Kidney capillary endothelial cell (primary cell): ENCODE measurements at regions not wholly inside any gene's neighbourhood (a gene's known extent, or its start where the extent isn't known, plus 50 kb on each side); places are given as distances from the start of the nearest gene placed in this dataset.
A peak's percentile ranks its signal among the peaks of the same experiment; 100 is the strongest.
"Not testable (repeated sequence)": the region's sequence is repeated elsewhere in the genome, so short reads cannot be mapped to it uniquely, and the experiment has no call there.

Experiments
- DNase-seq: peaks from one replicate; pipeline ENCODE4 v3.0.0-alpha.2; 2018; ENCODE audit warnings: low spot score

DNA sequence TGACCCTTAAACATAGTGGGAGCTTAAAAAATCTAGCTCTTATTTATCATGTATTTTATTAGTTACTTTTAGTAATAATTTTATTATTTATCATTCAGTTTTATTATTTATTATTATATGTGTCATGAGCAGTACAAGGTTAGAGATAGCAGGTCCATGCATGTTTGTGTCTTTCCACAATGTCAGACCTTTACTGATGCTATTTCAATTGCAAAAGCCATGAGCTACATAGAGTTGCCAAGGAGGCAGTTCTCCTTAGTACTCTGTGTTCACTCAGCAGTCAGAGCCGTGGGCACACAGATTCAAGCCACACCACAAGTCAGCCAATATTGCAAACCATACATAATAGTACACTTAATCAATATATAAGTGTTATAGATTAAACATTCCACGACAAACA lies 157.9 kb upstream of the NTRK2 start:
- no peak for DNase-seq

DNA sequence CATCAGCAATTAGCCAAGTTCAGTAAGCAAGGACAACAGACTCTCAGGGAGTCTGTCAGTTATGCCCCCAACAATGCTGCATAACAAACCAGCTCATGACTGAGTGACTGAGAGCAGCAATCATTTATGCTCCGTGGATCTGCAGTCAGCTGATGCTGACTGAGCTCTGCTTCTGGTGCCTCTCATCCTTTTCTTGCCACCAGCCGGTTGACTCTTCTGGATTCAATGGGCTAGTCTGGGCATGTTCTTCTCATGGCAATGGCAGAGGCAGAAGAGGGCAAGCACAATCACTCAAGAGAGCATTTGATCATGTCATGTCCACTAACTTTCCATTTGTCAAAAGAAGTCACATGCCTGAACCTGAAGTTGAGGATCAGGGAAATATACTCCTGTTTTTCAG lies 157.0 kb upstream of the NTRK2 start:
- no peak for DNase-seq

DNA sequence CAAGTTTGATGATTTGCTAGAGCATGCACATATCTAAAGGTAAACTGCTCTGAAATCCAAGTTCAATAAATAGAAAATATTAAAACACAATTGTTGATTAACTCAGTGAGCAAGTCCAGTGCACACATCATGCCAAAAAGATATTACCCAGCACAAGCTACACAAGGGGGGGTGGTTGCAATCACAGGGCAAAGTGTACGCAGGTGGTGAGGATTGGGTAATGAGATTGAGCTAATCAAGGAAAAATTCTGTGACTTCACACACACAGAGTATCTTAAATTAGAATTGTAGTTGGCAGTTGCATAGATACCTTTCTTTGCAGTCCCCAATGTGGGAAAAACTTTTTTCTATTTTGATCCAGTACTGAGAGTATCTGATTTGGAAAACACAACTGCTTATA lies 156.1 kb upstream of the NTRK2 start:
- no peak for DNase-seq

DNA sequence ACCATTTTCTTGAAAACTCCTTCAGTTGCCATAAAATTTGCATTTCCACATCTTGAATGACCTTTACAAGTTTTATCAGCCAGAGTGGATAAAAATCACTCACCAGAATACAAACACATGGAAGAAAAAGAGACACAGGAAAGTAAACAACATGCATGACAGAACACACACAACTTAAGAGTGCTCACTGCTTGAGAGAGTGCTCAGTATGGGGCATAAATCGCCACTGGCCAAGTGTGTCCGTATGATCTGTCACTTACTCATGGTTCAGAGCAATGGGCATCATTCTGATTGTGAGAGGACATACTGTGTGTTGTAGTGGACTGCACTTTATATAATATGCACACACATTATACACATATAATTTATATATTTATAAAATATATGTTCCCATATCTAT lies 155.6 kb upstream of the NTRK2 start:
- no peak for DNase-seq

DNA sequence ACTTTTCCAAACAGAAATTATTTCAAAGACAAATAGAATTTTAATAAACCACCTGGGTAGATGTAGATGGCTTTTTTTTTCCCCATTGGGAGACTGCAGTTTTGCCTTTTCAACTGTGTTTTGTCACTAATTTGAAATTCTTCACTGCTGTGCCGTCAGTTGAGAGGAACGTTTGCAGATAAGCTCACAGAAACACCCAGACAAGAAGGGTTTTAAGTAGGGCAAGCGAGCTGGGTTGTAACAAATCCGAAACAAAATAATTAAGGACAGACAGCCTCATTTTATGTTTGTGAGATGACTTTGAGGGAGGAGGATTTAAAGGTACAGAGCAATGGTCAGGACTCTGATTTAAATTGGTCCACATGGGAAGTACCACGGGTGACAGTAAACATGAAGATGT lies 155.1 kb upstream of the NTRK2 start:
- no peak for DNase-seq

DNA sequence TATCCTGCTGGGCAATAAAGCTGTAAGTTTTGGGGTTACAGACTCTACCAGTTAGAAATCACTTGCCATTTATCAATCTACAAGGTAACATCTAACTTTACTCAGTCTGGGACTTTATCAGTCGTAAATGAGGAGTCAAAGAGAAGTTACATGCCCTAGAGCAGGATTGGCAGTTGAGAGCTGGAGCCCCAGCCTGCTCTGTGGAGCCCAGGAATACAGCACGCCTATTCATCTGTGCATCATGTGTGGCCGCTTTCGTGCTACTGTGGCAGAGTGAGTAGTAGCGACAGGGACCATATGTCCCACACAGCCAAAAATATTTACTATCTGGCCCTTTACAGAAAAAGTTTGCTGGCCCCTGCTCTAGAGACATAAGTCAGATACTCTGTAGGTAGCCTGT lies 152.5 kb upstream of the NTRK2 start:
- no peak for DNase-seq

DNA sequence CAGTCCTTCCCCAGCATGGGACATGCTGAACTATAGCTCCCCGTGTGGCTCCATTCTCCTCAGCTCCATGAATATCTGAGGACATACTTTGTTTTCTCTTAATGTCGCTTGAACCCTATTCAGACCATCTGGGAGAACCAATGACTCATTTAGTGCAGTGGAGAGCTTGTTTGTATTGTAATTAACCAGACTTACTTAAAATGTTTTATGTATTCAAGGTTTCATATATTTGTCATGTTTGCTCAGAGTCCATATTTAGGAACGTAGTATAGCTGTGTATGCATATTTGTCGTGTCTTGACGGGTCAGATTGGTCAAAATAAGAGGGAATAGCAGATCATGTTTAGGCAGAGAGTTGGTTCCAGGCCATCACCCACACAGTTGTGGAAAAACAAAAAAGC lies 150.1 kb upstream of the NTRK2 start:
- DNase-seq: no peak

DNA sequence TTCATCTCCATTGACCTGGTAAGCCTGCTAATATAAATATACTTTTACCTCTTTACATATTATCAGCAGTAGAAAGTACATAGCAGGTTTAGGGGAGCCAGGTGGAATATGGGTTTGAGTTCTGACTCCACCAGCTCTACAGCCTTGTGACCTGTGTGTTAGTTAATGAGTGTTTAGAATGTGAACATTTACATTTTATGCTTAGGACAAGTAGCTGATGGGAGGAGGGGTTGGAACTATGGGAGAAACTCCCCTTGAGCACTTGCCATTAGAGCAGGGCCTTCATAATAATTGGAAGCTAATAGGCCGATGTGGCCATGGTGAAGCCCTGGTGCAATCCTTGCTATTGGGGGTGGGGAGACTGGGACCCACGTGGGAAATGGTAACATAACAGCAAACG lies 148.3 kb upstream of the NTRK2 start:
- no peak for DNase-seq

DNA sequence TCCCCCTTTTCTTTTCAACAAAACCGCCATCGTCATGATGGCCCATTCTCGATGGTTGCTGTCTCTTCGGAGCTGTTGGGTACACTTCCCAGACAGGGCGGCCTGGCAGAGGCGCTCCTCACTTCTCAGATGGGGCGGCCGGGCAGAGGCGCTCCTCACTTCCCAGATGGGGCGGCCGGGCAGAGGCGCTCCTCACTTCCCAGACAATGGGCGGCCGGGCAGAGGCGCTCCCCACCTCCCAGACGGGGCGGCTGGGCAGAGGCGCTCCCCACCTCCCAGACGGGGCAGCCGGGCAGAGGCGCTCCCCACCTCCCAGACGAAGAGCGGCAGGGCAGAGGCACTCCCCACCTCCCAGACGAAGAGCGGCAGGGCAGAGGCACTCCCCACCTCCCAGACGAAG lies 143.3 kb upstream of the NTRK2 start:
- not testable (repeated sequence) for DNase-seq

DNA sequence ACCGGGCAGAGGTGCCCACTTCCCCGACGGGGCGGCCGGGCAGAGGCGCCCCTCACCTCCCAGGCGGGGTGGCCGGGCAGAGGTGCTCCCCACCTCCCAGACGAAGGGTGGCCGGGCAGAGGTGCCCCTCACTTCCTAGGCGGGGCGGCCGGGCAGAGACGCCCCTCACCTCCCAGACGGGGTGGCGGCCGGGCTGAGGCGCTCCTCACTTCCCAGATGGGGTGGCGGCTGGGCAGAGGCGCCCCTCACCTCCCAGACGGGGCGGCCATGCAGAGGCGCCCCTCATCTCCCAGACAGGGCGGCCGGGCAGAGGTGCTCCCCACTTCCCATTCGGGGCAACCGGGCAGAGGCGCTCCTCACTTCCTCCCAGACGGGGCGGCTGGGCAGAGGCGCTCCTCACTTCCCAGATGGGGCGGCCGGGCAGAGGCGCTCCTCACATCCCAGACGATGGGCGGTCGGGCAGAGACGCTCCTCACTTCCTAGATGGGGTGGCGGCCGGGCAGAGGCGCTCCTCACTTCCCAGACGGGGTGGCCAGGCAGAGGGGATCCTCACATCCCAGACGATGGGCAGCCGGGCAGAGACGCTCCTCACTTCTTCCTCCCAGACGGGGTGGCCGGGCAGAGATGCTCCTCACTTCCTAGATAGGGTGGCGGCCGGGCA lies 142.3 kb upstream of the NTRK2 start:
- not testable (repeated sequence) for DNase-seq

DNA sequence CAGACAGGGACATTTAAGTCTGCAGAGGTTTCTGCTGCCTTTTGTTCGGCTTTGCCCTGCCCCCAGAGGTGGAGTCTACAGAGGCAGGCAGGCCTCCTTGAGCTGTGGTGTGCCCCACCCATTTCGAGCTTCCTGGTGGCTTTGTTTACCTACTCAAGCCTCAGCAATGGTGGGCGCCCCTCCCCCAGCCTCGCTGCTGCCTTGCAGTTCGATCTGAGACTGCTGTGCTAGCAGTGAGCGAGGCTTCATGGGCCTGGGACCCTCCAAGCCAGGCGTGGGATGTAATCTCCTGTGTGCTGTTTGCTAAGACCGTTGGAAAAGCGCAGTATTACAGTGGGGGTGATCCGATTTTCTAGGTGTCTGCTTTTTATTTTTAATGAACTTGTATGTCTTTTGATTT lies 133.6 kb upstream of the NTRK2 start:
- not testable (repeated sequence) for DNase-seq

DNA sequence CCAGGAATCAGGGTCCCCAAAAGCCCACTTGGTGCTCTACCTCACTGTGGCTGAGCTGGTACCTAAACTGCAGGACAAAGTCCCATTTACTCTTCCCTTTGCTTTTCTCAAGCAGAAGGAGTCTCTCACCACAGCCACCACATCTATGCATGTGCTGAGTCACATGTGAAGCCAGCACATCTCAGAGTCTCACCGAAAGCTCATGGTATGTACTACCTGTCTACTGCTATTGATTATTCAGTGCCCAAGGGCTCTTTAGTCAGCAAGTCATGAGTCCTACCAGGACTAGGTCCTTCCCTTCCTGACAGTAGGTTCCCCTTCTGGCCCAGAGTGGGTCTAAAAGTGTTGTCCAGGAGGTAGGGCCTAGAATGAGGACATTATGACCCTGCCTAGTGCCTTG lies 130.7 kb upstream of the NTRK2 start:
- no peak for DNase-seq

DNA sequence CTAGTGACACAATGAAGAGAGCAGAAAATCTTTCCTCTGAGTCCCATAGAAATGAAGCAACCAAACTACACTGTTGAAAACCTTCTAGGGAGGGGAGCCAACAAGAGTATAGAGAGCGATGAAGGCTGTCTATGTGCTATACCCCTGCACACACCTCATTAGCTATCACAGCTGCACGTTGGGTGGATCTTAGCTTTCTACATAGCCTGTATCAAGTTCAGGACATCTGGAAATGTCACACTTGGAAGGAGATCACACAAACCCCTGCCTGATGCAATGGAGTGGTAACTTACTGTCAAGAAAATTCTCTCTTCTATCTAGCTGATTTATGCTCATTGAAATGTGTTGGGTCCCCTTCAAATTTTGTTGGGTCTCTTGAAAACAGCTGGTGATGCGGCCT lies 127.0 kb upstream of the NTRK2 start:
- no peak for DNase-seq

DNA sequence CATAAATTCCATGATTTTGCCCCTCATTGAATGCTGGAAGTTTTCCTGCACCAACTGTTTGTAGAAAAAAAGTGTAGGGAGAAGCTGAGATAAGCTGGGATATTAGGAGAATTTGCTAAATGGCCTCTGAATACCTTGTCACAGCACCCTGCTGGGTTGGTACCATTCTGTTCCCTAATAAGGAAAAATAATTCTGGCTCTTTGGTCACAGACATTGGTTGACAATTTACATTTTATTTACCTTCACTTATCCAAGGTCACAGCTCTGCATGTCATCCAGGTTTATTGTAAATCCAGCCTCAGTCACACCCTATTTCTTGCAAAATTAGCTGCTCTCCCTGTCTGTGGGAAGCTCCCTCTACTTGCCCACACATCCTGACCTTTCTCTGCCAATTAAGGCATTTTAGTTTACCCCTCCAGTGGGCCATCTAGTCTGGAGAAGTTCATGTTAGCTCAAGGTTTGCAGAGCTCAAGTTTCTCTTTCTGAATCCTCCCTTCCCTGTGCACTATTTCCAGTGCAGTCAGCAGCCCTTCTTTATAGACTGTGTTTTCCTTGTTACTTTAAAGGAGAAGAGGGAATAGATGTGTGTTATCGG lies 115.4 kb upstream of the NTRK2 start:
- DNase-seq: no peak

DNA sequence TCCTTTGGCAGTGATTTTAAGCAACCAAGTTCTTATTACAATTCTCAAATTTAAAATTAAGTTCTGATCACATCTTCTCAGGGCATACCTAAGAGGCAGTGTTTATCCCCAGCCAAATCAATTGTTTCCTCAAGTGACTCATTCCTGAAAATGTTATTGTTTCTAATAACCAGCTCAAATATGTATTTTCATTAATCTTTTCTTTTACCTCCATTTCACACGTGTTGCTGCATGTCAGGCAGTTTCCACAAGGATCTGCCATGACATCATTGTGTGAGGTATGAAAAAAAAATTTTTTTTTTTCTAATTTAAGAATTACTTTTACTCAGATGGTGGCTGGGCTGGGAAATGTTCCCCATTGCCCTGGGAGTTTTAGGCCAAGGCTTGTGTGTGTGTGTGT lies 113.0 kb upstream of the NTRK2 start:
- DNase-seq: no peak

DNA sequence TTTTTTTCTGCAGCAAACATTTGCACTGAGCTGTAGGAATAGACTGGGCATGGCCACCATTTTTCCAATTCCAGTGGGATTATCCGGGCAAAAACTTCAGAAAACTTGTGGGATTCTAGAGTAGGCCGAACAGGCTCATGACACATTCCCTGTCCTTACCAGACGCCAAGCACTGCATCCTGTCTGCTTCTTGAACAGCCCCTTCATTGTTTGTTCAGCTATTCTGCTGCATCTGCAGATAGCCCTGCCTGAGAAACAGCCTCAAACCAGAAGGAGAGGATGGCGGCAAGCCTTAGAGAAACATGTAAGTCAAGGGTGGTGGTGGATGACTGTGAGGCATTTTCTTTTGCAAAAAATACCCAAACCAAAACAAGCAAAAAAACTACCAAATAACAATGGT lies 111.8 kb upstream of the NTRK2 start:
- peak; percentile 41 for DNase-seq

DNA sequence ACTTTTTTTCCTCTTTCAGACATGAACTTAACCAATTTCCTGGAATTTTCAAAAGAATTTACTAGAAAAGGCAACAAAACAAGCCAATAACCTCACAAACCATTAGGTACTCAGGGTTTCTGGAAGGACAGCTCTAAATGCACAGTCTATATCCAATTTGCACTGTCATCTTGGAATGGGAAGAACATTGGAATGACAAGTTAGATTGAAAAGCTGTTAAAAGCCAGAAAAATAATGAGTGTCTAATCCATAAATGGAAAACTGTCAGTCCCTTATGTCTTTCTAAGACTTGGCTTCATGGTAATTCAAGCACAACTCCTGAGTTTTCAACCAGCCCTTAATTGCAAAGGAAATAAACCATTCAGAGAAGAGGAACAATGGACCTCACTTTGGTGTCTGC lies 105.8 kb upstream of the NTRK2 start:
- DNase-seq: no peak

DNA sequence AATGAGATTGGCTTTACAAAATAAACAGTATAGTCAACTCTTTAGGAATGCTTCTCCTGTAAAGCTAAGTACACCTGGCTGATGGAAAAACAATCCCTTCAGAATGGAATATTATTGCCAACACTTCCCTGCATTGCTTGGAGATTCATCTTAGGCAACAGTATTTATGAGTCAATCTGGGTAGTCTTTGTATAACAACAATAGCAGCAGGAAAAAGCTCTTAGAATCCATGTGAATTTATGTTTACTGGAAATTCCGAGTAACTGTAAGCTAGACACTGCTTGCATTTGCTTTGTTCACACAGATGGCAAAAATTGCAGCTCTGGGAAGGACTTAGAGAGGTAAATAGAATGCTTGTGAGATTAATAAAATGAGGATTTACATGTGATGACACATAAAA lies 101.7 kb upstream of the NTRK2 start:
- peak; percentile 13 for DNase-seq

DNA sequence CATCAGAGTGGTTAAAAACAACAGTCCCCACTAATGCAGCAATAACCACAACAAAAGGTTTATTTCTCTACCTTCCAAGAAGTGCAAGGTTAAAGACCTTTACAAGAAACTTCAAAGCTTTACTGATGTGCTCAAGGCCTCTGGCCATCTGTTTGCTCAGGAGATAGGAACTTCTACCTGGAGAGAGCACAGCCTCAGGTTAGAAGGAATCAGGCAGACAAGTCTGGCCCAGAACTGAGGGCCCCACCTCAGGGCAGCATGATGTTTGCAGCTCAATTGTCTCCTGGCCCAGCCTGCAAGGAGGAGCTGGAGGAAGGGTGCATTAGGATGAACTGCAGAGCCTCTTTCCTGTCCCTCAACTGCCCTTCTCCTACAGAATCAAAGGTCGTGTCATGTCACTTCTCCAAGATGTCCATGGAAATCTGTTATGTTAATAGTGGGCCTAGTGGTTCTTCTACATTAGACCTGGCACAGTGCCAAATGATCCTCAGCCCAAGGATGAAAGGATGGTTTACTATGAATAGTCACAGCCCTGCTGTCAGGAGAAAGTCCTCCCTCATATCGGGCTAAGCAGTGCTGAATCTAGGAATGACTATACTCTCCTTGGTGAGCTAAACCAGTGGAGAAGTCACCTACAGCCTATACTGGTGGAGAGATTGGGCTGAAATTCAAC lies 98.9 kb upstream of the NTRK2 start:
- no peak for DNase-seq

DNA sequence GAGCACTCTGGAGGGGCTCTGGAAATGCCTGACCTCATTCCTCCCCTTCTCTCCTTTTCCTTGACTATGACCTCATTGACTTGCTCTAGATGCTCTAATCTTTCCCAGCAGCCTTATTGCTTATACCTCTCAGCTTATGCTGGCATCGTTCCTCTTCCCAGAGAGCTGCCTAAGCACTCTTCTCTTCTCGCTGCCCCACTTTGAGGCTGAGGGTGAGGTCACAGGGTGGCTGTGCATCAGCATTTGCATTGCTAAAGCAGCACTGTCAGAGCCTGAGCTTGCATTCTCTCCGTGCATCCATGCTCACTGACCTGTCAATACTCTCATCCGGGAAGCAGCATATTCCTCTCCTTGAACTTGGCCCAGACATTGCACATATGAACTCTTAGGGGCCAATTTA lies 96.4 kb upstream of the NTRK2 start:
- DNase-seq: no peak

DNA sequence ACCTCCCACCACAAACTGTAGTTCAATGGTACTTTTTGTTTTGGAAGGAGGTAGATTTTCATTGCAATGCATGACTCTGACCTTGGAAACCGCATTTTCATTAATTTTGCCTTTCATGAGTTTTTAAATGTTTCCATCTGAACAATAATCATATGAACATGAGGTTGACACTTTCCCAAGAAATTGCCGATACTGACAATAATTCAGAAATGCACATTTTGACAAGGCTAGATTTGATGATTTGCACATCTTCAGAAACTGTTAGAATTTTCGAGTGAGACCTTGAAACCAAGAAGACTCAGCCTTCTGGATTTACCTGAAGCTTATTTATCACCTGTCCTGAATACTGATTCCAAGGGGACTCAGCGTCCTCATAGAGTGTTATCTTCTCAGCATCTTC lies 93.8 kb upstream of the NTRK2 start:
- DNase-seq: no peak

DNA sequence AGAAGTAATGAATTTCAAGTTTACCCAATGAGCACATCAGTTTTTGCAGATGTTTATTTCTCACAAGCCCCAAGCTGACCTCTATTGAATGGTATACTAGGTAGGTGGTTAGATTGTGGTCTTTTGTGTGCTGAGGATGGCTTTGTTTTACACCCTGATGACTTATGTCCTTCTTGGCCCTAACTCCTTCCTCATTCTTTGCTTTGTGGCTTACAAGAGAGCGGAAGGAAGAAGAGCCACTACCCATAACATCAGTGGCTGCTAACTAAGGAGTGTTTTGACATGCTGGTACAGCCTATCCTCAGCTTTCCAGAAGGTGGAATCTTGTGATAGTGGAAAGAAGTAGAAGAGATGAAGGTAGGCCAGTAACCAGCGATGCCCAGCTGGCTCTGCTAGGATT lies 85.7 kb upstream of the NTRK2 start:
- DNase-seq: no peak

DNA sequence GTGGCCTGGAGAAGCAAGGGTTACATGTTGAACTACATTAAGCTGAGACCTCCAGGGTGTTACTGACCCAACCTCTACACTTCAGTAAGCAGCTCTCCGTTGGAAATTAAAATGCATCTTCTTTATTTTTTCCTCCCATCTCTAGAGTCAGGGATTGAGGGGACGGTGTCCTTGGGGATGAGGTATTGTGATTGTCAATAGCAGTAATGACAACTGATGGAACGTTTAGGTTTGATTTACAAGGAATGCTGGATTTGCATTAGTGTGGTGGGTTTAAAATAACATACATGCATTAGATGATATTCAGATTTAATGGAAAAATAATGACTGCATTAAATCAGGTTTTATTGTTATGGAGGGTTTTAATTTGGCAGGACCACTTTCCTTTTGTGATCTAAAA lies 82.9 kb upstream of the NTRK2 start:
- DNase-seq: no peak

DNA sequence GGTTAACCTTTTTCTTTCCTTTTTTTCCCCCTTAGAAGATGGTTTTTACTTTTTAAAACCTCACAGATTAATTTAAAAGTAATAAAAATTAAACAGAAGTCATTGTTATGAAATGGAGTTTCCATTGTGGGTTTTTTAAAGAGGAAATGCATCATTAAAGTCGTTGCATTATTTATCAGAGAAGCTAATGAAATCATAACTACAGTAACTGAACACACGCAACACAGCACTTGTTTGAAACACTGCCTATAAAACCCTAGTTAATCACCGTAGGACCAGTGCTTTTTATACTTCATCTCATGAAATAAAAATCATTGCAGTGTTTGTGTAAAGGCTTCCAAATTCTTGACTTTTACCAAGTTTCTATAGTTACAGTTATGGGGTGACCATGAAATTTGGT lies 82.4 kb upstream of the NTRK2 start:
- DNase-seq: no peak
